ENCODE measurements at regions not wholly inside any gene's neighbourhood (a gene's known extent, or its start where the extent isn't known, plus 50 kb on each side); places are given as distances from the start of the nearest gene placed in this dataset.

DNA sequence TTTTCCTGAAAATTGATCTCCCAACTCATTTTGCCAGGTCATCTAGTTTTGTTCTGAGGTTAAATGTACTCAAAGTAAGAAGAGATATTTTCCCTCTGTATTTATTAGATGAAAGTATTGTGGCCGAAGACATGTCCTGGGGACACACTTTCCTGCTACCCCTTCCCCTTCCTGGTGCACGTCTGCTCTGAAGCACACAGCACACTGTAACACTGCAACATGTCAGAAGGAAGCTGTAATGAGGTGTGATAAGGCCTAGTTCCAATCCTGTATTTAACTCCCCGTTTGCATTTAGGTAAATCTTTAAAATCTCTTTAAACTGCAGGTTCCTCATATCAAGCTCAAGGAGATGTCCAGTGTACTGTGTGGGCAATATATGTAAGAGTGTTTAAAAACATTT, 99.4 kb downstream of the HDGFL1 start:
- DNase-seq (ENCODE audit: low read depth) = no peak

- DNase-seq (ENCODE audit: low read depth) = no peak
Observed at GRCh38 chr6:22670605-22671004, 101.2 kb downstream of the HDGFL1 start.

- DNase-seq (ENCODE audit: low read depth) = no peak
Observed at GRCh38 chr6:22673474-22673873, 104.1 kb downstream of the HDGFL1 start.

DNA sequence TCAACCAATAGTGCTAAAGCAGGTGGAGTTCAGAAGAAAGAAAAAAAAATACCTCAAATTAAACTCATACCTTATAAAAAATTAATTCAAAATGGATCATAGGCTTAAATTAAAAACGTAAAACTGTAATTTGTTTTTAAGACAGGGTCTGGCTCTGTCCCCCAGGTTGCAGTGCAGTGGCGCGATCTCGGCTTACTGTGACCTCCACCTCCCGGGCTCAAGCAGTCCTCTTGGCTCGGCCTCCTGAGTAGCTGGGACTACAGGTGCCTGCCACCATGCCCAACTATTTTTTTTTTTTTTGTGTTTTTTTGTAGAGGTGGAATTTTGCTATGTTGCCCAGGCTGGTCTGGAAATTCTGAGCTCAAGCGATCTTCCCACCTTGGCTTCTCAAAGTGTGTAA, 111.6 kb downstream of the HDGFL1 start:
- DNase-seq (ENCODE audit: low read depth) = no peak

GRCh38 chr6:22681761-22682160, 112.4 kb downstream of the HDGFL1 start:
- DNase-seq (ENCODE audit: low read depth) = no peak

DNA sequence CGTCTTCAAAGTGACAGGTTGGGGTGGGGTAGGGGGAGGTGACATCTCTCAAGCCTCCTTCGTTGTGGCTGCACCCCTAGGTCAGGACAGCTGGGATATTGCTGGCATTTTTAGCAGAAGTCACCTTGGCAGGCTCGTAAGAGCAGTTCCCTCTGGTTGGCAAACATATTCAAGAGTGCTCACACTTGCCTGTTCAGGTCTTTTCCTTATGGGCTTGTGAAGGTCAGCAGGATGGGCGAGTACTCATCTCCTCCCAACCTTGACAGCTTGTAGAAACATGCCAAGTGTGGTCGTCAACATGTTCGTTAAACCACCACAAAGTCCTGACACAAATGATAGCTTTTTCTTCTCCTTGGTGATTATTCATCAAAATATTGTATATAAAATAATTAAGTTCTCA, 113.6 kb downstream of the HDGFL1 start:
- no peak for DNase-seq (ENCODE audit: low read depth)

DNA sequence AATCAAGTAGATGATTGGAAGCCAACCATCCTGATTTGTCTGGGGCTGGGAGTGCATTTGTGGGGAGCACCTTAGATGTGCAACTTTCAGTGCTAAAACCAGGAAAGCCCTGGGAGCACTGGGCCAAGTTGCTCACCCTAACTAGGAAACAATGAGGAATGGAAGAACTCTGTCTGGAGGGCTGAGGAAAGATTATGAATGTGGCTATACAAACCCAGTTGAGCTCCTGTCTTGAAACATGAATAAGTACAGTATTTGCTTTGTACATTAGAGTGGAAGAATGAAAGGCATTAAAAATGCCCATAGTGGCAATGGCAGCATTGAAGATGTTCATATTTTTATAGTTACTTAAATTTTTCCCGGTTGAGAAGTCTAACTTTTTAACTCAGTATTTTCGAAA, 121.1 kb downstream of the HDGFL1 start:
- no peak for DNase-seq (ENCODE audit: low read depth)

DNA sequence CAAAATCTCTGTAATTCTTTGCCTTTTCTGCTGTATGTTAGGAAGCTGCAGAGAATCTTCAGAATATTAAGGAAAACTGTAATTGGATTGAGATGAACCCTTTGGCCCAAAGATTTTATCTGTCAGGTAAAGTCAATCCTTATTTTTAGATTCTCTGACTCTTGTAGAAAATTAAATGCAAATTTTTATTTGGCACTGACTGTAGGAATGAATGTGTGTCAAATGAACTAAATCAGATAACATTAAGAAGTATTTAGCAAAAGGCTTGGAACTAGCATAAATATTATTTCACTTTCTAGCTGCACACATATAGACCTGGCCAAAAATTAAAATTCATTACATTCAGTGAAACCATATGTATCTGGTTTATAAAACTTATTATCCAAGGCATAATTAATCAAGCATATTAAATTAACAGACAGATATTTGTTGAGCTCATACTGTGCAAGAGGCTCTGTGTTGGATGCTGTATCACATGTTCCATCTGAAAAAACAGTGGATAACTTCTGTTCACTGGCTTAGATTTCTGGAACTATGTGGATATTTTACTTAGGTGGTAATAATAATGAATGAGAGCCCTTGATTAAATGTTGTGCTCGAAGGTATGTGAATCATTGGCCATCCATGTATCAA, 124.8 kb downstream of the HDGFL1 start:
- DNase-seq (ENCODE audit: low read depth) = no peak

DNA sequence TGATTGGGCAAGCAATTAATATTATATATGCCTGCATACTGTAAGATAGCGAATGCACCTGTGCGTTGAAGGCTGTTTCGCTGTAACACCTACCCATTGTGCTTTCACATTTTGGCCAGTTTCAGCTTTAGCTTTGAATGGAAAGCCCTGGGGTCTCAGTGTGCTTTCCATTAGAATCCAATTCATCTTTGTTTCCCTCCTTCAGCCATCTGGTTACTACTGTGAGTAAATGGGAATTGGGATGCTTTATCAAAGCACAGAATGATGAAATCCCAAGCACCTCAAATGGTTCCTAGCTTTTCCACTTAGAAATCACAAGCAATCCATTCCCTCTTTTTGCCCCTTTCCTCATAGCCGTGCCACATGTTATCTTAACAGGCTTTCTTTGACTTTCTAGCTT, 127.1 kb downstream of the HDGFL1 start:
- no peak for DNase-seq (ENCODE audit: low read depth)

- DNase-seq (ENCODE audit: low read depth) = no peak
Observed at GRCh38 chr6:22697306-22697705, 127.9 kb downstream of the HDGFL1 start.

- no peak for DNase-seq (ENCODE audit: low read depth)
Observed at GRCh38 chr6:22699151-22699550, 129.8 kb downstream of the HDGFL1 start.

GRCh38 chr6:22706651-22707050, 137.3 kb downstream of the HDGFL1 start:
- DNase-seq (ENCODE audit: low read depth) = no peak

GRCh38 chr6:22708469-22708868, 139.1 kb downstream of the HDGFL1 start:
- DNase-seq (ENCODE audit: low read depth) = no peak

DNA sequence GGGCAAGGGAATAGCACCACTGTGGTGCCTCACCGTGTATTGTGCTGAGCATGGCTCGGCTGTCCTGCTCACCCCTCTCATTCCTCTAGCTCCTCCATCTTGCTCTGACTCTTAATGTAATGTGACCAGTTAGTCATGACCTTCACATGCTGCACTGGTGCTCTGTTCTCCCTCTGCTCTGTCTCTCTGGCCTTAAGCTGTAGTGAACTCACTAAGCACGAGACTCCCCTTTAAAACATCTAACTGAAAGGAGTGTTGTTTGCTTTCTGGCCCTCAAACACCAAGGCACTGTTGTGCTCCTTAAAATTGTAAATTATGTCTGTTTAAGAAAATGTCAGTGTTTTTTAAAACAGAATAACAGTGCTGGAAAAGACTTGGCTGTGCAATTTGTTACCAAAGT, 140.4 kb downstream of the HDGFL1 start:
- DNase-seq (ENCODE audit: low read depth) = peak; percentile 3

GRCh38 chr6:22716721-22717120, 147.4 kb downstream of the HDGFL1 start:
- DNase-seq (ENCODE audit: low read depth) = no peak

DNA sequence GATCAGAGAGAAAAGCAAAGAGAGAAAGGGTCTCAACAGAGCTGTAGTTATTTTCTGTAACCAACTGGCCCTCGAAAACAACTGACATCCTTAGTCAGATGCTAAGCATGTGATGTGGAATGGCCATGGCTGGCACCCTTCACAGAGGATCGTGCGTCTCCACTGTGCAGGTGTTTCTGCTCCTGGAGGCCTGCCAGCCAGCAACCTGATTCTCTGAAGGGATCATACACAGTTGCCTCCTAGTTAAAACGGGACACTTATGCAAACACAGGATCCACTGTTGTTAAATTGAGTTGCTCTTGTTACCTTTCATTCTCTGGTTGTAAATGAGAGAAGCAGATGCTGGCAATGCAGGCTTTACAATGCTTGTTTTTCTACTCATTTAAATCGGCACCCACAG, 148.5 kb downstream of the HDGFL1 start:
- no peak for DNase-seq (ENCODE audit: low read depth)

- DNase-seq (ENCODE audit: low read depth) = no peak
Observed at GRCh38 chr6:22722913-22723312, 153.5 kb downstream of the HDGFL1 start.

DNA sequence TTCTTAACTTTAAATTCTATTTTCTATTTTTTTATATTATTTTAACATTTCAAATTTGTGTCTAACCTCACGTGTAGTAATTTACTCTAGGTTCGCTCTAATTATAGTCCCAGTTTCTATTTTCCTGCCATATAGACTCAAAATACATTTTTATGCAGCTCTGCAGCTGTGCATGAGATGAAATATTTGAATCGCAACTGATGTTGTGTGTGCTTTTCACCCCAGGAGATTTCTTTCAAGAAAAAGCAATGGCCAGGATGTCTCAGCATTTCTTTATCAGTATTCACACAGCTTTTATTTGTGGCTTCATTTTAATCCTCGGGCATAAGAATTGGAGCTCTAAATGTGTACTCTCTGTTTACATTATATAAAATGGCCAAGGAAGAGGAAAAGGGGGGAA, 157.6 kb downstream of the HDGFL1 start:
- no peak for DNase-seq (ENCODE audit: low read depth)

DNA sequence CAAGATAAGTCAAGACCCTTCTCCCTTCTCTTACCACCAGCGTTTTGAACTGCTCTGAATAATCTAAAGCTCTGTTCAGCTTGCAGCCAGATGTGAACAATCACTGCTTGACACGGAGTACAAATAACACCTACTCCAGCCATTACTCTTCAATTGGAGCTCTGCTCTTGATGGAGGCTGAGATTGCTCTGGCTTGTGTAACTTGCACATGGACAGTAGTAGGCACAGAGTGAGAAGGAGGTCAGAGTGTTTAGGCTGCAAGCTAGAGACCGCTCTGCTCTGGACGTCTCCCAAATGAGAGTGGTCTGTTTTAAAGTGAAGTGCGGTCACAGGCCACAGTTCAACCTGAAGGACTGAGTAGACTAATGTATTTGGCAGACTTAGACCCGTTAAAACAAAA, 158.3 kb downstream of the HDGFL1 start:
- no peak for DNase-seq (ENCODE audit: low read depth)

DNA sequence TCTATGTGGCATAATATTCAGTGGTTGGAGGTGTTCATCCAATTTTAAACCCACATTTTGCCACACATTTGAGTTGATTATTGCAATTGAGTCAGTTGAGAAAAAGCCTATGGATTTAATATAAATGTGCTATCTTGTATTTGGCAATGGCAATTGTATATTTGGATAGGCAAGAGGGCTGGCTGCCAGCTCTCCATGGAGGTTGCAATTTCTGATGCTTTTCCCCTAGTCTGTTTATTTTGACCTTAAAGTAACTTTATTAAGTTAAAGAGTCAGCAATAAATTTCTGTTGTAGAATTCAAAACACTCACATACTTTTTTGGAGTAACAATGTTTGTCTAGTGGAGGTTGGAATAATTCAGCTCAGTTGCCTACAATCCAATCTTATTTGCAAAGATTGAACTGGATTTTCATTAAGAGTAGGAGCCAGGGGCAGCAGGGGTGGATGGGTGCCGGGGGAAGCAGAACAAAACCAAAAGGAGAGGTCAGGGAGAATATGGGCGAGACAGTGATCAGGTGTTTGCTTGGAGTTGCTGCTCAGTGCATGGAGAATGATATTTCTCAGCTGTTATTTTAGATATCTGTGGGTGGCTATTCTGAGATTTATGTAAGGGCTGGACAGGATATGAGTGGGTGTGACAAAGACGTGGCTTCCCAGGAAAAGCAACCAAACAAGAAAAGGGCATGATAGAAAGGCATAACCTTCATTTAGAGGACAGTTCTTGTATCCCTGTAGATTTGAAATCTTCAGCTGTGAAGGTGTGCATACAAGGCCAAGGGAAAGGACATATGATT, 163.0 kb downstream of the HDGFL1 start:
- DNase-seq (ENCODE audit: low read depth) = no peak

- no peak for DNase-seq (ENCODE audit: low read depth)
Observed at GRCh38 chr6:22736740-22737139, 167.4 kb downstream of the HDGFL1 start.

- DNase-seq (ENCODE audit: low read depth) = peak; percentile 60
Observed at GRCh38 chr6:22737331-22737730, 168.0 kb downstream of the HDGFL1 start.

GRCh38 chr6:22738194-22738593, 168.8 kb downstream of the HDGFL1 start:
- DNase-seq (ENCODE audit: low read depth) = no peak

- no peak for DNase-seq (ENCODE audit: low read depth)
Observed at GRCh38 chr6:22747571-22747970, 178.2 kb downstream of the HDGFL1 start.

Data from M059J (cell line).